RPMI7951 (cell line): ENCODE measurements at regions not wholly inside any gene's neighbourhood (a gene's known extent, or its start where the extent isn't known, plus 50 kb on each side); places are given as distances from the start of the nearest gene placed in this dataset.
A peak's percentile ranks its signal among the peaks of the same experiment; 100 is the strongest.
"Not testable (repeated sequence)": the region's sequence is repeated elsewhere in the genome, so short reads cannot be mapped to it uniquely, and the experiment has no call there.

Experiments
- DNase-seq: peaks from one replicate; pipeline ENCODE4 v3.0.0-alpha.2; 2012; ENCODE audit warnings: low read depth

DNA sequence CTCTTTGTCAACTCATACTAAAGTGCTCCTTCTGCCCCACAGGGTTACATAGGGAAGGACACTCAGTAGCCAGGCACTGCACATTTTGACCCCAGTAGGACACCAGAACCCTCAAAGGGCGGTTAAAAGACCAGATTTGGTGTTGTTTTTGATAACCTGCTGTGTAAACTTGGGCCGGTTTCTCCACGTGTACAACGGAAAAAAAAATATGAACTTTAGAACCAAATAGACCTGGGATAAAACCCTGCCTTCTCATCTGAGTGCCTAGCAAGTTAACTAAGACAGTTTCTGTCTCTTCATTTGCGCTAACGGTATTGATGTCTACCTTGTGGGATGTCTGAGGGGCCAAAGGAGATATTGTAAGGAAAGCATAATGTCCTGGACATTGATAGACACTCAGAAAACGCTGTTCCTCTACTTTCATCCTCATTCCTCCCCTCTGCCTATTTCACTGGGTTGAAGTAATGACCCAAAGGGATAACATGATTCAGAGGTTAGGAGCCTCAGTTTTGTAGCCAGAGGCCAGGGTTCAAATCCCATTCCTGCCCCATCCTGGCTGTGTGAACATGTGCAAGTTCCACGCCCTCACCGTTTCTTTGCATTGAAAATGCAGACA, 155.9 kb upstream of the LPP start:
- no peak for DNase-seq

DNA sequence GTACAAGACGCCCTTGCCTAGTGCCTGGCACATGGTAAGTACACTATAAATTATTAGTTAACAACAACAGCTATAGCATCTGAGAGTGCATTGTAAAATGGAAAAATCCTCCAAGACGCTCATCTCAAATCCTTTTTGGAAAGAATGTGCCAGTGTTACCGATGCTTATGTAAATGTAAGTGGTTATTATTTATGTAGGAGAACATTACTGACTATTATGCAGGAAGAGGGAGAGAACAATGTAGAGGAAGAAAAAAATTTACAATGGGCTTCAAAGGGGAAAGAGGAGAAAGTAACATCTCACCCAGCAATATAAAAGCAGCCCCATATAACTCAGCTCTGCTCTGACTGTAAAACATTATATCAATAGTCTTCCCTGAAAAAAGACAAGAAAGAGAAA, 155.3 kb upstream of the LPP start:
- no peak for DNase-seq

DNA sequence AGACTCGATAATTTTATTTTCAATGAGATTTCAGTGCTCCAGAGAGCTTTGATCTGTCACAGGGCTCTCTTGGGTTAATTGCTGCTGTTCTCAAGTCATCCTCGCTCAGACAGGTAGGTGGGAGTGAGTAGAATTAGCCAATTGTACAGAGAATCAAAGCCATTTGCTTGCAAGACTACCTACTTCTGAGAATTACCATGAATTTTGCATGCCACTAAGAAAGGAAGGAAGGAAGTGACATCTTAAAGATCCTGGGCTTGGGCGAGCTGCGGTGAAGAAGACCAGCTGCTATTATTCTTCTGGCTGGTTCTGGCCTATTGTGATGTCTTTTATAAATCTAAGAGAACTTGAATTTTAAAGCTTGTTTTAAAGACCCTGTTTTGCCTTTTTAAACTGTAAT, 154.1 kb upstream of the LPP start:
- no peak for DNase-seq

DNA sequence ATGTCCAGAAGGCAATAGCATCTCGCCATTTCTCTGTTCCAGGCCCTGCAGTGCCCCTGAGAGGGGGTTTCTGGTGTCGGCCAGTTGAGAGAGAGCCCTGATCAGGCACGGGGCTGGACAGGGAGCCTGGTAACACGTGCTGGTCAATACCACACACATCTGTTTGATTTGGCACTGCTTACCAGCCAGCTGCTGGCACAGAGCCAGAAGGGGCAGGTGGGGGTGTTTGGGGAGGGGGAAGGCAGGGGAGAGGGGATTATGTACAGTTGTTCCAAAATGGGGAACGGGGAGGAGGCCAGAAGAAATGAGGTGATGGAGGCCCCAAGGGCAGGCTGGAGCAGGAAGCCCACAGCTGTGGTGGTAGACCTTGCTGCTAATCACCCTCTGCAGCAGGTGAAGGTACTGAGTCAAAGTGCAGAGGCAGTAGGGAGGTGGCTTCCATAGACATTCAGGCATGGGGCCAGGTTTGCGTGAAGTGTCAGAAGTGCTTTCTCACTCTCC, 153.5 kb upstream of the LPP start:
- DNase-seq: no peak

DNA sequence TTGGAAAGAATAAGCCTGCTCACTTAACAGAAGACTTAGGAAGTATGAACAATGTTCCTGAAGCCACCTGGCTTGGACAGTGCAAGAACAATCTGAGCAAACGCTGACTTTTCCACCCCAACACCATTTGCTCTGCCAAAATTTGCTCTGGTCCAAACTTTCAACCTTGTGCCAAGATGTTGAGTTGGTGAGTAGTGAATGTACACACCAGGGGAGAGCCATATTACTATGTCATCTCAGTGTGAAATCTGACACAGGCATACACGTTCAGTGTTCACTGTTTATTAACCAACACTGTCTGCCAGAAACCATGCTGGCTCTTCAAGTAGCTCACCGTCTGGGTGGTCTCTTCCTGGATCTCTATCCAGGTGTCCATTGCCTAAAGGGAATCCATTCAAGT, 152.9 kb upstream of the LPP start:
- DNase-seq: no peak

DNA sequence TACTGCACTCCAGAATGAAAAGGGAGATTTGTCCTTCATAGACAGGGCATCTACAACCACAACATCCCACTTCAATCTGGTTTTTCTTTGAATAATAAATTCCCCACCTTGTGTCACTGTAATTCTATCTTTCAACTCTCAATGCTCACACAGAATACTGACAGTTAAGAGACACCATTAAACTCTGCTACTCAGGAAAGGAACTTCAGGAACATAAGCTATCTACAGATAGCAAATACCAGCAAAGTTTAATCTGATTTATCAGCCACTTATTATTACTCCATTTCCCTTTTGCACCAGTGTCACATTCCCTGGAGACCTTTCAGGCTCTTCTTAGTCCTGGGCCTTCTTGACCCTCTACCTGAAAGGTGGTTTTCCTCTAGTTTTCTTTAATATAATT, 152.0 kb upstream of the LPP start:
- DNase-seq: no peak

DNA sequence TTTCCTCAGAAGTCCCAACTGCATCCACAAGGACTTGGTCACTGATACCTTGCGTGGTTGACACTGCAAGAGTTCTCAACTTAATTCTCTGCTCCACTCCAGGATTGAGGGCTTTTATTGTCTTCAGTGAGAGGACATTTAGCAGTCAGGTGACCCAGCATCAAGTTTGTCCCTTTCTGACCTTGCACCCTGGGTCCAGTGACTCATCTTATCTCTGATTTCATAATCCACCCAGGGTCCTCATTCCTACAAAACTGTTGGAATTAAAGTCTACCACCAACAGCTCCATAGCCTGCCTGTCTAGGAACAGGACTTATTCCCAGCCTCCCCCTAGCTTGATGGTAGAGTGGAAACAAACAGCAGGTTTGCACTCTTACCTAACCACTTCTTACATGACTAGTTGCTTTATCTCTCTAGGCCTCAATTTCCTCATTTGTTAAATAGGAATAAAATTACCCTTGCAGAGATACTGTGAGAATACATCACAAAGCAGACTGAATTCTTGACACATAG, 151.3 kb upstream of the LPP start:
- no peak for DNase-seq

DNA sequence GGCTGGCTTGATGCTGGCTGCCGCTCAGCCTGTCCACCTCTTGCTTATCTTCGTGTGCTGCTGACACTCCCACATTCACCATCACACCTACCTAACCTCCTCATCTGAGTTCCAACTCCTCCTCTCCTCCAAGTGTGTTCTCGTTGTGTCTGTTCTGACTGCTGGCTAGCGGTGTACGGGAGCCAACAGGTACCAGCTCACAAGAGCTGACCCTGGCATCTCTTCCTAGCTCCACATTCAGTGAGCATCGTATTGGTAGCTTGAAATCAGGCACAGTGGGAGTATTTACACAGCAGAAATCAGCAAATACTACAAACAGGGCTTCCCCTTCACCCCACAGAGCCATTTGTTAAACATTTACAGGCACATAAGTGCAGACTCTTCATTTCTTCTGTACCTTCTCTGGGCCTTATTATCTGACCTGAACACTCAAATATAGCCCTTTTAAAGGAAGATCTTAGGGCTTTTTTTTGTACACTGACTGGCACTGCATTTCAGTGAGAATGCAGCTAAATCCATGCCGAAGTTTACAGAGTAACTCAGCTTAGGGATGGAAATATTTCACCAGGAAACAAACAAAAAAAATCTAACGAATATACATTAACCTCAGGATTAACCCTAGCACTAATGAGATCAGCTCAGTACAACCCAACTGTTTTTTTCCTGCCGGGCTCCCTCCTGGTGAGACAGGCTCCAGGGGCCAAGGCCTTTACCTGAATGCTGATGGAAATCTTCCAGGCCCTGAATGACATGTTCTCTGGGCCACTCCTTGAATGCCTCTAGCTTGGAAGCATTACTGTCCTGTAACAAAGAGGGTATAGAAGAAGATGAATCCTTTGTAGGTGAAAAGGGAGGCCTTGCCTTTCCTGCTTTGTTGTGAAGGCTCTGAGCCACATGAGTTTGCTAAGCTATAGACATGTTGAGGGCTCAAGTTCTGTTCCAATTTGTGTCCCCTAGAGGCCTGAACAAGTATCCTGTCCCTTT, 150.5 kb upstream of the LPP start:
- DNase-seq: no peak

DNA sequence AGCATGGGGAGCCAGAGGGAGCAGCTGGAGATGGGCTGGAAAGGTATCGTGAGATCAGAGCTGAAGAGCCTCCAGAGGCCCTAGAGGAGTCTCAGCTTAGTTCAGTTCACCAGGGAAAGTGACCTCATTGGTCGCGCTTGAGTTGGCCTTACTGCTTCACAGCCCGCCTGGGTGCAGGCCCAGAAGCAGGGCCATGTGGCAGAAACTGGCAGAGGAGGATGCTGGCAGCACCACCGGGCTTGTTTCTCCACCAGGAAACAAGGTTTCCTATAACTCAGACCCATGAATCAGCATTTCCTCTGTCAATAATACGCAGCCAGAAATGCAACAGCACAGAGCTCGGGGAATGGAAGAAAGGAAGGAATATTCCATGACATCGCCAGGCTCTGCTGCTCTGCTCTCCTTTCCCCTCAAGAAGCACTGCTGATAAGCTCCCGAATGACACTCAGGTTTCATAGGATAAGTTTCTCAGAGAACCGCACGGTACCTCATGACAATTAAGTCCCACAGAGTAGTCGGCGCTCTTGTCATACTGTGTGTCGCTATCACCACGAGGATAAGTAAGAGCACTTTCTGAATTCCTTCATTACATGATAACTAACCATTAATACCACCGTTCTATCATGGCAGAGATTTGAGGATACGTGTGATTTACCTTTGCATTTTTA, 147.1 kb upstream of the LPP start:
- no peak for DNase-seq

DNA sequence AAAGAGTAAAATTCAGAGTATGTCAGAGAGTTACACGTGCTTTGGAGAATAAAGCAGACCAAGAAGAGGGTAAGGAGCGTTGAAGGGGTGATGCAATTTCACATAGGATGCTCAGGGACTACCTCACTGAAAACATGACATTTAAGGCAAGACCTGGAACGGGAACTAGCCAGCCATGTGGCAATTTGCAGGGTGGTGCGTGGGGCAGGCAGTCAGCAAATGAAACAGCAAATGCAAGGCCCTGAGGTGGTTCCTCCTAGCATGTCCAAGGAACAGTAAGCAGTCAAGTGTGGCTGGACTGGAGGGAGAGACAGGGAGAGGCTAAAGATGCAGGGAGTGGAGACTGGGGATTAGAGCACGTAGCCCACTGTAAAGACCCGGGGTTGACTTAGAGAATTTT, 146.1 kb upstream of the LPP start:
- no peak for DNase-seq

DNA sequence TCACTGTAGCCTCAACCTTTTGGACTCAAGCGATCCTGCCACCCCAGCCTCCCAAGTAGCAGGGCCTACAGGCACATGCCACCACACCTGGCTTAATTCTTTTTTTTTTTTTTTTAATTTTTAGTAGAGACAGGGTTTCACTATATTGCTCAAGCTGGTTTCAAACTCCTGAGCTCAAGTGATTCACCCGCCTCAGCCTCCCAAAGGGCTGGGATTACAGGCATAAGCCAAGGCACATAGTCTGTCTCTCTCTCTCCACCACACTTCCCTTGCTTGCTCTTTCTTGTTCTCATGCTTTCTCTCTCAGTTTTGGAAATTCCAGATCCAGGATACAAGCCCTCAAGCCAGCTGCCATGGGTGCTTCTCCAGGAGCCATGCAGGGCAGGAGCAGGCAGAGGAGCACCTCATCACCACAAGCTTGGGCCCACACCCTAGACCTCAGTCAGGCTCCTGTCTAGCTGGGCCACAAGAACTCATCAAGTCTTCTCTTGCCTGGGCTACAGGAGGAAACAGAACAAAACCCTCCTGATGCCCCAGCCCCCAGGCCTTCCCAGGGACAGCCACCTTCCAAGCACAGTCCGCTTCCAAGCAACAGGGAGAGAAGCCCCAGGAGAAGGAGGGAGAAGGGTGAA, 145.3 kb upstream of the LPP start:
- DNase-seq: no peak

DNA sequence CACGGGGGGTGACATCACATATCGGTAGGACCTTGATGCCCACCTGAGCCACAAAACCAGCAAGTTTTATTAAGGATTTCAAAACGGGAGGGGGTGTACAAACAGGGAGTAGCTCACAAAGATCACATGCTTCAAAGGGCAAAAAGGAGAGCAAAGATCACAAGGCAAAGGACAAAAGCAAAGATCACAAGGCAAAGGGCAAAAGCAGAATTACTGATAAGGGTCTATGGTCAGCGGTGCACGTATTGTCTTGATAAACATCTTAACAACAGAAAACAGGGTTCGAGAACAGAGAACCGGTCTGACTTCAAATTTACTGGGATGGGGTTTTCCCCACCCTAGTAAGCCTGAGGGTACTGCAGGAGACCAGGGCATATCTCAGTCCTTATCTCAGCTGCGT, 143.5 kb upstream of the LPP start:
- no peak for DNase-seq

DNA sequence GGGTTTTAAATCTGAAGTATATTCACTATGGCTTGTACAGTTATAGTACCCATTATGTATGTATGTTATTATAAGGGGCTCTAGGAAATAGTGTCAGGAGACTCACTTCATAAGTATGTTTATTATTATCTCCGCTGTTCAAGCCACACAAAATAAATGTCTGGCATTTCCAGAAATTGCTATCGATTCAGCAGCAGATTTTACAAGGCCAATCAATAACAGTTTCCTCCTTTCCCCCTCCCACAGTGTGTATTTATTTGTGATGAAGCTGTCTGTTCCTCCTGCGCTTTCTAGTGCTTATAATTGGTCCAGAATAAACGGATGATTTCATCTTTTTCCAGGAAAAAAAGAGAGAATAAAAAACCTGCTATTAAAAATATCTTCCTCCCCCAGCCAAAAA, 134.2 kb upstream of the LPP start:
- no peak for DNase-seq

DNA sequence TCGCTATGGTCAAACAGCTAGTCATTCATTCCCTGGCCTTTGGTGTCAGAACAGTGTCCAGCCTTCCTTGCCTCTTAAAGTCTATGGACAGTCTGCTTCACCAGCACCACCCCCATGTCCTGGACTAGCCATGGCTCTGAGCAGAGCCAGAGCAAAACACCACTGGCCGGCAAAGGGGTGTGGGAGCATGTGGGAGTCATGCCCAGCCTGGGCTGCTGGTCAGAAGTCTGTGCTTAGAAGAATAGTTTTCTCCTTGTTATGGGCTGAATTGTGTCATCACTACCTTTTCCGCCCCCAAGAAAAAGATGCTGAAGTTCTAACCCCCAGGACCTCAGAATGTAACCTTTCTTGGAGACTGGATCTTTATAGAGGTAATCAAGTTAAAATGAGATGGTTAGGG, 132.9 kb upstream of the LPP start:
- no peak for DNase-seq

DNA sequence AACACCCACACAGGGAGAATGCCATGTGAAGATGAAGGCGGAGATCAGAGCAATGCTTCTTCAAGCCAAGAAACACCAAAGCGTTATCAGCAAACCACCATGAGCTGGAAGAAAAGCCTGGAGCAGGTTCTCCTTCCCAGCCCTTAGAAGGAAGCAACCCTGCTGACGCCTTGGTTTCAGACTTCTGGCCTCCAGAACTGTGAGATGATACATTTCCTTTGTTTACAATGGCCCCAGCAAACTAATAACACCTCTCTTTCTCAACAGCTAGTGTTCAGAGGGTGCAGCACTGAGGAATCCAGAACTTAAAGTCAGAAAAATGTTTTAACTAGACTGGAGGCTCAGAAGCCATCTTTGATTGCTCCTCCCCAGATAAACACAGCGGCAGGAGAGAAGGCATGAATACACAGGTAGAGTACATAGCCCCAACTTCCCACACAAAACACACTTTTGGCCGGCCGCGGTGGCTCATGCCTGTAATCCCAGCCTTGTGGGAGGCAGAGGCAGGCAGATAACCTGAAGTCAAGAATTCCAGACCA, 132.4 kb upstream of the LPP start:
- peak; percentile 16 for DNase-seq

DNA sequence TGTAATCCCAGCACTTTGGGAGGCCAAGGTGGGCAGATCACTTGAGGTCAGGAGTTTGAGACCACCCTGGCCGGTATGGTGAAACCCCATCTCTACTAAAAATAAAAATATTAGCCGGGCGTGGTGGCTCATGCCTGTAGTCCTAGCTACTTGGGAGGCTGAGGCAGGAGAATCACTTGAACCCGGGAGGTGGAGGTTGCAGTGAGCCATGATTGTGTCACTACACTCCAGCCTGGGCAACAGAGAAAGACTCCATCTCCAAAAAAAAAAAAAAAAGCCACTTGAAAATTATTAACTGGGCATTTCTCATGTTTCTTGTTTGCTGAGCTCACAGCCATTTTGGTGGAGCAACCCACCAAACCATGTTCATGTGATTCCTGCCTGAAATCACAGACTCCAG, 131.1 kb upstream of the LPP start:
- not testable (repeated sequence) for DNase-seq

DNA sequence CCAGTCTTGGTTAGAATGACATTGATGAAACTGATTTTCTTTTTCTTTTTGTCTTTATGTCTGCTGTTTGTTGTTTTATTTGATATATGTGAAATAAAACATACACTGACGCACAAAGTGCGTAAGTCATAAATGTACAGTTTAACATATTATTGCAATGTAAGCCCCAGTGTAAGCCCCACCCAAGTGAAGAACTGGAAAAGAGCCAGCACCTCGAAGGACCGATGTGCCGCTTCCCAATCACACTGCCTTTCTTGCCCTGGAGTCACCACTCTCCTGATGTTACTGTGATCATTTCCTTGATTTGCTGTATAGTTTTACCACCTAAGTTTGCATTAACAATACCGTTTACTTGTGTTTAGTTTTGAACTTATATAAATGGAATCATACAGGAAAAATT, 128.4 kb upstream of the LPP start:
- no peak for DNase-seq

DNA sequence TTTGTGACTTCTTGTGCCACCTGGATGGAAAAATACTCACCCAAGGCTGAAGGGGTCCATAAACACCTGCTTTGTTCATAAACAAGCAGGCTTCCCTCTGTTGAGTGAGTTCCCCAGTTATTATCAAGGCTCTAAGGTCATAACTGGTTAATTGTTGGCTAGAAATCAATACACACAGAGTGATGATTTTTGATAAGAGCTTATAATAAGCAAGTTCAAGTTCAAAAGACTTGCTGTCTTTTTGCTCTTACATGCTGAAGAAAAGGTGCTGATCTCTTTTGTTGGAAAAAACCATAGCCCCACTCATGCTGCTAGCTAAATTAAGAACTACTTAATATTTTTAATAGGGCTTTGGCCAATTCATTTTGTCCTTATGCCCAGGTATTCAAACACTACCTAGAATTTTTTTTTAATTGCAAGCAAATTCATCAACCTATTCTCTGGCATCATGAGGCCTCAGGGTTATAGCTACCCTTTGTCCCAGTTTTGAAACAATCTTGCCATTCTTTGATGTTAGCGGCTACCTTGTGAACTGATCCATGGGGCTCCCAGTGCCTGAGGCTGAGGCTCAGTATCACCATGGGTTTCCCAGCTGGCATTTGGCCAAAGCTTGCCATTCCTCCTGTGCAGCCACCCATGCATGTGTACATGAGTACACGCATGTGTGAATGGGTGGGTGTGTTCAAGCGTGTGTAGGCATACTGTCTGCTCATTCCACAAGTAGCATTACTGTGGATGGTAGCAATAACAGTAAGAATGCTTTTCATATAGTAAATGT, 127.6 kb upstream of the LPP start:
- no peak for DNase-seq

DNA sequence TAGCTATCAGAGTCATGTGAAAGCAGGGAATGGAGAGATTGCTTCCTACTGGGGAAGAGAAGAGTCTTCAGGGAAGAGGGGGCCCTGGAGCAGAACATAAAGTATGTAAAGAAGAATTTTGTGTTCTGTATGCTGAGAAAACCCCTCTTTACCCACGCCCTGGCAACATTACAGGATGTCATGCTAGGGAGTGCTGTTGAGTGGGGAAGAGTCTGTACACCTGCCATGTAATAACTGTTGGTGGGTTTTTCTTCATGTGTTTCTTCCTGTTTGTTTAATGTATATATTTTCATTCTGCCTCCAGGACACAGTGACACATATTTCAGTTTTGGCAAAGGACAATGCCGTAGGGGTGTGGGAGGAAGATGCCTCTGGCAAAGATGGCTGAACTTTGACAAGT, 122.8 kb upstream of the LPP start:
- no peak for DNase-seq

DNA sequence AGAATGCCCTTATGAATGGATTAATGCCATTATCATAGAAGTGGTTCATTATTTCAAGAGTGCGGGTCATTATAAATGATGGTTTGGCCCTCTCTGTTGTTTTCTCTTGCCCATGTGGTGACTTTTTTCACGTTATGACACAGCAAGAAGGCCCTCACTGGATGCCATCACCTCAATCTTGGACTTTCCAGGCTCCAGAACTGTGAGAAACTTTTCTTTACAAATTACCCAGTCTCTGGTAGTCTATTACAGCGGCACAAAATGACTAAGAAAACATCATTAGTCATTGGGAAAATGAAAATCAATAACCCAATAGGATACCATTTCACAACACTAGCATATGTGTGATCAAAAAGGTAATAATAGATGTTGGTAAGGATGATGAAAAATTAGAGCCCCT, 119.0 kb upstream of the LPP start:
- no peak for DNase-seq
